ENCODE measurements at regions not wholly inside any gene's neighbourhood (a gene's known extent, or its start where the extent isn't known, plus 50 kb on each side); places are given as distances from the start of the nearest gene placed in this dataset.

DNA sequence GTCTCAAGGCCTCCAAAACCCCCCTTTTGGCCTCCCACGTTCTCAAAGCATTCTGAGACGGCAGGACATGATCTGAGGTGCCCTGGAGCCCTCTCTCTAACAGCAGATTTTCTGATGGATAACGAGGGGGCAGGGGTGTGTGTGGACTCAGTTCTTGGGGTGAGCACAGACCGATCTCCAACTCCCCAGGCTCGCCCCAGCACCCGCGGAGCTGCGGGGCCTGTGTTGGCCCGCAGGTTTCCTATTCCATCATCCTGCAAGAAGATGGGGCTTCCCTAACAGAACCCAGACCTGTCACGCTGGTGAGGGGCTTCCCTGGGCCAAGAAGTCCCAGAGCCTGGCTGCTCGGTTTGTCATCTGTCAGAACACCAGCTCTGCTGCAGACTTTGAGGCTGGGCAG, 196.1 kb downstream of the ANAPC1 start:
- DNase-seq (ENCODE audit: low read depth in 1 of 2, low spot score in 2 of 2) (no peak), FAIRE-seq (no peak)
- Histone ChIP-seq H3K4me3 (ENCODE audit: extremely low read depth in 1 of 4, insufficient read depth in 2 of 4, low read depth in 3 of 4, low read length in 4 of 4) (no peak overlapping the region), H2BK15ac (ENCODE audit: low read length) (no peak overlapping the region), H2AK5ac (ENCODE audit: low read depth, low read length) (no peak overlapping the region), H3K18ac (ENCODE audit: extremely low read depth, low read length) (no peak overlapping the region), H3K9ac (replicated peaks in 1 of 4; ENCODE audit: extremely low read depth in 1 of 4, low read depth in 3 of 4, low read length in 3 of 4) (no peak overlapping the region), H4K5ac (ENCODE audit: insufficient read length, low read depth, low read length) (no peak overlapping the region), H3K4me2 (ENCODE audit: insufficient read depth in 1 of 2, low read depth in 2 of 2, low read length in 2 of 2) (no peak overlapping the region), H2BK20ac (ENCODE audit: low read length) (no peak overlapping the region), H3K56ac (replicated peaks; ENCODE audit: insufficient read length, low read depth, low read length) (no peak overlapping the region), H3K79me1 (ENCODE audit: low read depth, low read length) (no peaks in the 10 kb centered on the region), H3K14ac (ENCODE audit: insufficient read length) (no peak overlapping the region), H3K4me1 (replicated peaks in 1 of 4; ENCODE audit: control insufficient read depth in 3 of 4, insufficient read depth in 4 of 4, low read length in 3 of 4) (no peaks in the 10 kb centered on the region; a peak in 1 of 7 replicates), H4K20me1 (replicated peaks in 1 of 2; ENCODE audit: control insufficient read depth in 1 of 2, insufficient read depth in 2 of 2, low read length in 2 of 2) (no peaks in the 10 kb centered on the region), H3K79me2 (ENCODE audit: control insufficient read depth in 1 of 2, insufficient read depth in 2 of 2, low read length in 2 of 2) (no peaks in the 10 kb centered on the region), H2AFZ (ENCODE audit: low read length) (no peak overlapping the region), H3K23me2 (ENCODE audit: low read depth, low read length) (no peaks in the 10 kb centered on the region; the same call in 1 of the 2 replicates), H4K91ac (replicated peaks; ENCODE audit: insufficient read length, low read length) (no peak overlapping the region), H3K27me3 (replicated peaks in 1 of 4; ENCODE audit: control insufficient read depth in 3 of 4, extremely low read depth in 1 of 4, insufficient read depth in 3 of 4, low read length in 3 of 4) (no peaks in the 10 kb centered on the region), H3K23ac (ENCODE audit: insufficient read length) (no peak overlapping the region), H4K8ac (ENCODE audit: extremely low read depth, insufficient read depth, low read length) (no peak overlapping the region), H3K36me3 (ENCODE audit: control insufficient read depth in 2 of 4, insufficient read depth in 4 of 4, low read length in 3 of 4) (no peaks in the 10 kb centered on the region), H3K4ac (replicated peaks; ENCODE audit: insufficient read length, low read depth, low read length) (no peak overlapping the region), H2BK5ac (ENCODE audit: low read depth, low read length) (no peak overlapping the region), H2BK12ac (ENCODE audit: low read depth, low read length) (no peak overlapping the region), H2BK120ac (replicated peaks; ENCODE audit: low read depth, low read length) (no peak overlapping the region), H3K27ac (ENCODE audit: low read depth, low read length) (no peak overlapping the region), H3K9me3 (ENCODE audit: insufficient read depth in 2 of 2, low read depth in 1 of 2, low read length in 1 of 2) (no peaks in the 10 kb centered on the region)
- no peak for TF ChIP-seq E2F6 (IDR thresholded peaks at IDR 0.05)
- no peak for TF ChIP-seq CBX5 (IDR thresholded peaks at IDR 0.05; ENCODE audit: low read depth, low read length)
- no peak for TF ChIP-seq TAF1 (IDR thresholded peaks at IDR 0.05; ENCODE audit: low read depth, low read length)
- no peak for TF ChIP-seq SP4 (IDR thresholded peaks at IDR 0.05; ENCODE audit: low read length)
- no peak for TF ChIP-seq GABPA (IDR thresholded peaks at IDR 0.05; ENCODE audit: borderline replicate concordance, insufficient read depth, low read length)
- TF ChIP-seq, protein P1, sequence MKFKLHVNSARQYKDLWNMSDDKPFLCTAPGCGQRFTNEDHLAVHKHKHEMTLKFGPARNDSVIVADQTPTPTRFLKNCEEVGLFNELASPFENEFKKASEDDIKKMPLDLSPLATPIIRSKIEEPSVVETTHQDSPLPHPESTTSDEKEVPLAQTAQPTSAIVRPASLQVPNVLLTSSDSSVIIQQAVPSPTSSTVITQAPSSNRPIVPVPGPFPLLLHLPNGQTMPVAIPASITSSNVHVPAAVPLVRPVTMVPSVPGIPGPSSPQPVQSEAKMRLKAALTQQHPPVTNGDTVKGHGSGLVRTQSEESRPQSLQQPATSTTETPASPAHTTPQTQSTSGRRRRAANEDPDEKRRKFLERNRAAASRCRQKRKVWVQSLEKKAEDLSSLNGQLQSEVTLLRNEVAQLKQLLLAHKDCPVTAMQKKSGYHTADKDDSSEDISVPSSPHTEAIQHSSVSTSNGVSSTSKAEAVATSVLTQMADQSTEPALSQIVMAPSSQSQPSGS (IDR thresholded peaks at IDR 0.05; ENCODE audit: low read length), result no peak
- TF ChIP-seq RFX5 (IDR thresholded peaks at IDR 0.05; ENCODE audit: borderline replicate concordance, low read depth, low read length), result no peak
- TF ChIP-seq CBX8 (IDR thresholded peaks at IDR 0.05; ENCODE audit: borderline replicate concordance, low read depth, low read length), result no peak
- ChIA-PET CTCF (ENCODE audit: partially characterized antibody) (interaction anchor here (1.0 kb wide), 2 partner anchors 14 to 855 kb away, joined by 3 to 4 read pairs; no protein-coding TSS in a partner anchor), POLR2A (ENCODE audit: partially characterized antibody) (no interaction called here)
- 82% methylated on average over 11 of the region's 11 CpGs; no CpG with 5 or more reads in 1 of the 2 experiments for WGBS, 2 experiments (ENCODE audit: extremely low coverage in 1 of 2, insufficient coverage in 1 of 2, insufficient read length in 1 of 2, insufficient replicate concordance in 2 of 2, low coverage in 1 of 2, low lambda C conversion rate in 2 of 2, missing lambda C conversion rate in 1 of 2)

All from H1 (cell line).